GM12864 (cell line): ENCODE measurements at regions not wholly inside any gene's neighbourhood (a gene's known extent, or its start where the extent isn't known, plus 50 kb on each side); places are given as distances from the start of the nearest gene placed in this dataset.
"Not testable (repeated sequence)": the region's sequence is repeated elsewhere in the genome, so short reads cannot be mapped to it uniquely, and the experiment has no call there.

ENCODE experiments used
- DNase-seq: peaks from one replicate; pipeline ENCODE4 v3.0.0-alpha.2; 2011; ENCODE audit warnings: low read depth
- H3K4me3 ChIP-seq: 2 replicates; pipeline ENCODE4 v1.5.1; 2011; ENCODE audit warnings: mild to moderate bottlenecking, low read depth, low read length, control low read depth
- CTCF ChIP-seq: IDR thresholded peaks from 2 replicates; pipeline ENCODE4 v1.5.1; 2011; ENCODE audit warnings: low read depth, mild to moderate bottlenecking, moderate library complexity, low read length, control low read depth, inconsistent platforms; ENCODE audit errors: missing control alignments

GRCh38 chr1:200291106-200291505 lies 118.7 kb downstream of the ZNF281 start:
- DNase-seq, result no peak
- no peak for TF ChIP-seq CTCF
- no peak overlapping the region for H3K4me3 ChIP-seq

- no peak overlapping the region for H3K4me3 ChIP-seq
- DNase-seq, result no peak
- TF ChIP-seq CTCF, result peak; percentile 11
These were observed 119.7 kb downstream of the ZNF281 start for GRCh38 chr1:200290010-200290685.

- no peak for DNase-seq
- TF ChIP-seq CTCF, result no peak
- no peak overlapping the region for H3K4me3 ChIP-seq
These were observed 121.6 kb downstream of the ZNF281 start for GRCh38 chr1:200288226-200288625.

- not testable (repeated sequence) for H3K4me3 ChIP-seq
These were observed 125.6 kb downstream of the ZNF281 start for GRCh38 chr1:200284236-200284635.

GRCh38 chr1:200282497-200283122 lies 127.2 kb downstream of the ZNF281 start:
- DNase-seq, result no peak
- no peak for TF ChIP-seq CTCF
- no peak overlapping the region for H3K4me3 ChIP-seq

More at GRCh38 chr1:200284236-200284635, 125.6 kb downstream of the ZNF281 start:
- not testable (repeated sequence) for DNase-seq

GRCh38 chr1:200281201-200281835 lies 128.5 kb downstream of the ZNF281 start:
- no peak for TF ChIP-seq CTCF
- no peak overlapping the region for H3K4me3 ChIP-seq
- no peak for DNase-seq

- peak; percentile 74 for TF ChIP-seq CTCF
- no peak overlapping the region for H3K4me3 ChIP-seq
- no peak for DNase-seq
These were observed 129.9 kb downstream of the ZNF281 start for GRCh38 chr1:200279810-200280411.
